GM21526 (cell line): ENCODE measurements at regions not wholly inside any gene's neighbourhood (a gene's known extent, or its start where the extent isn't known, plus 50 kb on each side); places are given as distances from the start of the nearest gene placed in this dataset.

Experiments
- ATAC-seq: cut with Tn5 transposase; IDR thresholded peaks from one replicate; pipeline ENCODE4 v1.9.1; 2021; ENCODE audit warnings: moderate library complexity; ENCODE audit not compliant: unreplicated experiment, low FRiP score

GRCh38 chr5:174306345-174307030, 261.0 kb downstream of the NSG2 start:
- no peak for ATAC-seq

- no peak for ATAC-seq
Observed at GRCh38 chr5:174307031-174307408, 261.5 kb downstream of the NSG2 start.

GRCh38 chr5:174307656-174308271, 262.3 kb downstream of the NSG2 start:
- no peak for ATAC-seq

GRCh38 chr5:174309131-174309795, 263.8 kb downstream of the NSG2 start:
- no peak for ATAC-seq

- no peak for ATAC-seq
Observed at GRCh38 chr5:174310243-174310642, 264.7 kb downstream of the NSG2 start.

- no peak for ATAC-seq
Observed at GRCh38 chr5:174310706-174311105, 265.2 kb downstream of the NSG2 start.

GRCh38 chr5:174311121-174311520, 265.6 kb downstream of the NSG2 start:
- no peak for ATAC-seq

- ATAC-seq = peak; percentile 64
Observed at GRCh38 chr5:174311531-174312269, 266.2 kb downstream of the NSG2 start.

- ATAC-seq = peak; percentile 19
Observed at GRCh38 chr5:174312270-174312617, 266.7 kb downstream of the NSG2 start.

GRCh38 chr5:174312641-174313040, 267.1 kb downstream of the NSG2 start:
- ATAC-seq = no peak

GRCh38 chr5:174313615-174314014, 268.1 kb downstream of the NSG2 start:
- ATAC-seq = no peak

GRCh38 chr5:174314261-174314660, 268.8 kb downstream of the NSG2 start:
- no peak for ATAC-seq

GRCh38 chr5:174315471-174315870, 270.0 kb downstream of the NSG2 start:
- ATAC-seq = no peak

GRCh38 chr5:174315871-174316270, 270.4 kb downstream of the NSG2 start:
- no peak for ATAC-seq

GRCh38 chr5:174316326-174316725, 270.8 kb downstream of the NSG2 start:
- ATAC-seq = no peak

- no peak for ATAC-seq
Observed at GRCh38 chr5:174317256-174317894, 271.9 kb downstream of the NSG2 start.

- ATAC-seq = no peak
Observed at GRCh38 chr5:174318578-174318977, 273.1 kb downstream of the NSG2 start.

- no peak for ATAC-seq
Observed at GRCh38 chr5:174319551-174319950, 274.0 kb downstream of the NSG2 start.

- ATAC-seq = no peak
Observed at GRCh38 chr5:174320051-174320450, 274.5 kb downstream of the NSG2 start.

- peak; percentile 69 for ATAC-seq
Observed at GRCh38 chr5:174323878-174324281, 278.4 kb downstream of the NSG2 start.

GRCh38 chr5:174324680-174325079, 279.2 kb downstream of the NSG2 start:
- ATAC-seq = no peak
